Activated T-helper 1 cell treated with Interleukin-2 at 50 U/mL for 16 hours (primary cell): ENCODE measurements at regions not wholly inside any gene's neighbourhood (a gene's known extent, or its start where the extent isn't known, plus 50 kb on each side); places are given as distances from the start of the nearest gene placed in this dataset.

ENCODE experiments used
- DNase-seq: peaks from one replicate; pipeline ENCODE4 v3.0.0-alpha.2; 2020; ENCODE audit warnings: low read depth

- no peak for DNase-seq
Measured at GRCh38 chrX:43508694-43509093, 147.4 kb upstream of the MAOA start.

GRCh38 chrX:43510209-43510608 is 145.9 kb upstream of the MAOA start:
- no peak for DNase-seq

DNA sequence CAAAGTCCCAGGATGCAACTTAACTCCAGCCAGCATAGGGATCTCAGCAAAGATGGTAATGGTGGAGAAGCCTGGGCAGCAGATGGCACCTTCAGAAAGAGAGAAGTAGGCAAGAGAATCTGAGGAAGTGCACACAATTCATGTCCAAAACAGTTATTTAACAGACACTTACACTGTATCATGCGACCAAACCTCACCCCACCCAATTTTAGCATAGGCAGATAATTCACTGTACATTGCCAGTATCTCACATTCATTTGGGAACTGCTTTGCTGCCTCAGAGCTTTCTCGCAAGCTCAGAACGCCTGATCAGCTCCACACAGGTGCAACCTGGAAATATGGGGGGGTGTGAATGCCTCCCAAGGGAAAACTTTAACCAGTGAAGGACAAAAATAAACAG is 143.0 kb upstream of the MAOA start:
- no peak for DNase-seq

GRCh38 chrX:43514820-43515219 is 141.3 kb upstream of the MAOA start:
- DNase-seq = no peak

DNA sequence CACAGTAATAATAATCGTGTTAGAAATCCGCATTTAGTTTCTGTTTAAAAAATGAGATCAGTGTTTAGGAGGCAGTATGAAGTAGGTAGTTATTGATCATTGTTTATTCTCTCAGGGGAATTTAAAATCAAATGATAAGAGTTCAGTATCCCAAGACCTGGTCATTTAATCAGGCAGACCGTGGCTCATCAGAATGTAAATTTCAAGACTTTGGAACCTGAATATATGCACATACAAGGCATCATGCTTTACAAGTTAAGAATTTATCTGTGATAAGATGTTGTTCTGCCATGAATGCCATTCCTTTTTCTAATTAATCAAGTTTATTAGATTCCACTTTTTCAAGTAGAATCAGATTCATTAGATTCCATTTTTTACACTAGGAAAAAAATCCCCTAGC is 133.5 kb upstream of the MAOA start:
- no peak for DNase-seq

- DNase-seq = no peak
Measured at GRCh38 chrX:43525901-43526610, 130.0 kb upstream of the MAOA start.

DNA sequence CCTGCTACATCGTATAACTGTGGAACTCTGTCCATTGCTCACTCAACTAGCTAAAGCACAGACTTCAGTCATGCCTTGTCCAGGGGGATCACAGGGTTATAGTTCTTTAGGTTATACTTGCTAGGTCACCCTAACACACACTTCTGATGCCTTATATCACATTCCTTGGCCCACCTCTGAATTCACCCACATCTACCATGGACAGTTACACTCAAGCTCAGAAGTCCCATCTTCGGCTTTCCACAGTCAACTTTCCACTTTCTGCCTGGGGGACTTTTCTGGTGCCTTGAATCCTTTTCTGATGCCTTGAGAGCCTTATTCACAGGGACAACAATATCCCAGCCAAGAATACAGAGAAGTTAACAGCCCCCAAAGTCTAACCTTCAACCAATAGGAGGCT is 129.2 kb upstream of the MAOA start:
- no peak for DNase-seq

- DNase-seq = no peak
Measured at GRCh38 chrX:43527801-43528200, 128.3 kb upstream of the MAOA start.

DNA sequence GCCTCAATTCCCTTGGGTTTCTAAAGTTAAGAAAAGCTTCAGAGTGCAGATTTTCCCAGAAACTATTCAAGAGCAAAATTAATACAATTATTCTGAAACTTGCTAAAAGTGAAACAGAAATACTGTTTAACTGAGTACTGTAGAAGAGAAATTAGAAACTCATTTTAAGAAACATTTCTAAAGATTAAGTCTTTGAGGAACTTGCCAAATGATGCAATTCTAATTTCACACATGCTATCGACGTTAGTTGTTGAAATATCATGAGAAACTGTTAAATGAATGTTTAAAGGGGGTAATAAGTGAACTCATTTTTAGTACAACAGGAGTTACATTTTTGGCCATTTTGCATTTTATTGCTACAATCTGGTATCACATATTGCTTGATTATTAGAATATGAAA is 125.3 kb upstream of the MAOA start:
- DNase-seq = no peak

DNA sequence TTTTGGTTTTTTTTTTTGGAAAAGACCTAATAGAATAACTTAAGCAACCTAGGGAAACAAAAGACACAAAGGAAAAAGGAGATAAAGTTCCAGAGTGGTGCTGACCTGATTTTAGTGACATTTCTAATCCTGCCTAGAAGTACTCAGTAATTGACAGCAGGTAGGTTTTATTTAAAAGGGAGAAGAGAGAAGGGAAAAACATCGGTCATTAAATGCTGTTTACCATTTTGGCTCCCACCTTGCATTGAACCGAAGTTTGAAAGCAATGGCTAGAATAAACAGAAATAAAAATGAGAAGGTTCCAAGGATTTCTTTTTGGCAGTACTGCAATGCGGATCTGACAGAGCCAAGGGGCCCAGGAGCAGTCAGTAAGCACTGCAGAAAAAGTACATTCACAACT is 115.8 kb upstream of the MAOA start:
- DNase-seq = no peak

DNA sequence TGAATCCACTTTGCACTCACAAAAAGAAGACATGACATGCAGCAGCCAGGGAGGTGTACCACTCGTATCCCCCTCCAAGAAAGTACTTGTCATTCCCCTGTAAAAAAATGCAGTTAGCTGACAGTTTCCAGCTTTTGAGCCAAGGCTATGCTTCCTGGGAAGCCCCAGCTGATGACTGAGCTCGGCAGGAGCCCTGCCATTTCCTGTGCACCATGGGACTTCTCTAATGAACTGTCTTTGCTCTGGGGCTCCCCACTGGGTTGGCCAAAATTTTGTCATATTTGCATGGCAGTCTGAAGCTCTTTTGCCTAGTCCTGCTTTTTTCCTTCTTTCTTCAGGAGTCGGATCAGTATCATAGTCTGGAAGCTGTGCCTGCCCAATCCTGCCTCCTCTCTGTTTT is 104.5 kb upstream of the MAOA start:
- DNase-seq = no peak

- no peak for DNase-seq
Measured at GRCh38 chrX:43552156-43552555, 103.9 kb upstream of the MAOA start.

DNA sequence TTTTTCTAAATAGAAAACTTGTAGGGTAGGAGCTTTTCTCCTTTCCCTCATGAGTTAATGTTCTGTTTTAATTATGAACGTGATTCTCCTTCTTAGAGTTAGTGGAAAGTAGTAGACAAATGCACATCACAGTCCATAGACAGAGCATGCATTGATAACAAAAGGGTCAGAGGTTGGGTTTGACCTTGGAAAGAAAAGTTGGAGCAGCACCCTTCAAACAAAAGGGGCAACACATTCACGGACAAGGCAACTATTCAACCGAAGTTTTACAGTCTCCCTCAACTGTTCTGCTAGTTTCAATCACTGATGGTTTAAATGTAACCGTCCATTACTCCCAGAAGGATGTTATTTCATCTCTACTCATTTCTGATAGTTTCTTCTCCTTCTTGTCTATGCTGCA is 103.4 kb upstream of the MAOA start:
- no peak for DNase-seq

- no peak for DNase-seq
Measured at GRCh38 chrX:43553257-43553656, 102.8 kb upstream of the MAOA start.

DNA sequence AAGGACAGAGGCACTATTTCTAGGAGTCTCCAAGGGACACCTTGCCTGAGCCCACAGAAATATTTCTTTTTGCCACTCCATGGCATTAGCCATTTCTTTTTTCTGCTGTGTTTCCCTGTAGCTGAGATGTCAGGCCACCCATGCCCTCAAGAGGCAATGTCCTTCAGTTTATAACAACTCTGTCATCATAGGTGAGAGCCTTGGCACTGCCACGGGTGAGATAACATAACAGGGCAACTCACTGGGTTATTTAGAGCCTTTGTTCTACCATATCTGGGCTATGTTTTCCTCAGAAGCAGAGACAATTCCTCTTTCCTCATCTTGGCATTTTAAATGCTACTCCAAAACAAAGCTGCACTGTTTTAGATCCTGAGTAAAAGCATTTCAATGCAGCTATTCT is 99.9 kb upstream of the MAOA start:
- no peak for DNase-seq

GRCh38 chrX:43557792-43558191 is 98.3 kb upstream of the MAOA start:
- DNase-seq = peak; percentile 30

- no peak for DNase-seq
Measured at GRCh38 chrX:43559644-43560043, 96.5 kb upstream of the MAOA start.

GRCh38 chrX:43560247-43560946 is 95.7 kb upstream of the MAOA start:
- no peak for DNase-seq

GRCh38 chrX:43562372-43562771 is 93.7 kb upstream of the MAOA start:
- DNase-seq = no peak

- no peak for DNase-seq
Measured at GRCh38 chrX:43564953-43565352, 91.1 kb upstream of the MAOA start.

DNA sequence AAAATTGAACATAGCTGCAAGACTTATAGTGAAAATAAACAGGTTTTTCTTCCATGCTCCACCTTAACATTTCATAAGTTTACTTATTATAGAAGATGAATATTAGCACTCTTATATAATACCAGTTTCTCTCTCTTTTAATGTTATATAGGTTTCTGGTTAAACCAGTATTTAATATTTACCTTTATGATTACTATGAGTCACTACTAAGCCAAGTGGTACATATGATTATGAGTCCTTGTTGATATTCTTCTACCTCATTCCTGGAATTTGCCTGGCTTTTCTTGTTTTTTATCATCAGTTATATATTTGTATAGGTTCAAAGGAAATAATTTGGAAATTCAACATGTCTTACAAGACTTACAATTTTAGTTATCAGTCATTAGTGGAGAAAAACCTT is 89.9 kb upstream of the MAOA start:
- DNase-seq = no peak

GRCh38 chrX:43573441-43574015 is 82.6 kb upstream of the MAOA start:
- DNase-seq = no peak

DNA sequence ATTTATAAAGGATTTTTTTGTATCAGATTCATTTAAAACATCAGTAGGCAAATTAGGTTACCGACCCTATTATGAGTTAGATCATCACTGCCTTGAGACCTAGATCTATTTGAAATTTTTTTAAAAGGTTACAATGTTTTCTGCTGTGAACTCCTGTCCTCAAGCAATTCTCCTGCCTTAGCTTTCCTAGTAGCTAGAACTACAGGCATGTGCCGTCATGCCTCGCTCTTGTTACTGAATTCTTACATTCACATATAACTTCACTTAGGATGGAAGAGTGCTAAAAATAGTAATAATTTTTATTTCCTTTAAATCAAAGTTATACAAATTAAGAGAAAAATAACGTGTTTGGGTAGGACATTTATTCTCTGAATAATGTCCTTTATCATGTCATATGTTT is 75.5 kb upstream of the MAOA start:
- DNase-seq = no peak

DNA sequence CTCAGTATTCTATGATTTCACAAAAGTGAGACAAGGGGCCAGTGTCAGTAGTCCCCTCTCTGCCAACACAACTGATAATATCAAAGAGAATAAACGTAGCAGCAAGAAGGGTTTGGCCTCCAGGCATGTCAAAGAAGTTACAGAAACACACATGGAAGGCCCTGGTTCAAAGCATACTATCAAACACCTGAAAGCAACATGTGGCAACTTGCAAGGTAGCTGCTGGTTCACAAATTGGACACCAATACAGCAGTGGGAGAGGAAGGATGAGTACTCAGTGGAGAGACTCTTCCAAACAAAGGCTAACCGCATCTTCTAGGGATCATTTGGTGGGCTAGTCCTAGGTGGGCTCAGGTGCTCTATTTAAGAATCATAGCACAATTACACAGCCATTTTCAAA is 74.9 kb upstream of the MAOA start:
- DNase-seq = no peak
